OCI-LY7 (cell line): ENCODE measurements at regions not wholly inside any gene's neighbourhood (a gene's known extent, or its start where the extent isn't known, plus 50 kb on each side); places are given as distances from the start of the nearest gene placed in this dataset.
"Not testable (repeated sequence)": the region's sequence is repeated elsewhere in the genome, so short reads cannot be mapped to it uniquely, and the experiment has no call there.

Source experiments
- BruUV-seq: library from RNA; stranded (reverse); fragments of 400-500 nt; replicated peaks from 2 replicates; lab custom pipeline; 2021; lab: Mats Ljungman, UMichigan
- CTCF ChIA-PET: fragments of 300-600 bp; sonication (Branson Sonifier 250); formaldehyde crosslinking; loops from one replicate; lab custom pipeline; 2022; ENCODE audit warnings: antibody characterized with exemption; ENCODE audit not compliant: unreplicated experiment; lab: Charles Lee
- POLR2A ChIA-PET: fragments of 300-600 bp; sonication (Branson Sonifier 250); formaldehyde crosslinking; loops from one replicate; lab custom pipeline; 2022; ENCODE audit warnings: antibody characterized with exemption; lab: Charles Lee
- DNase-seq: peaks from one replicate; pipeline ENCODE4 v3.0.0-alpha.2; 2015; ENCODE audit warnings: low spot score
- H2AFZ ChIP-seq: fragments of 200-600 bp; sonication (generic), shearing (Covaris generic); 2 replicates; pipeline ENCODE4 v1.6.1; 2014; ENCODE audit warnings: mild to moderate bottlenecking, antibody characterized with exemption, low read length, moderate library complexity
- H3K27ac ChIP-seq: fragments of 200-600 bp; sonication (generic); 2 replicates; pipeline ENCODE4 v1.5.1; 2014; ENCODE audit warnings: mixed run types, low read depth, mild to moderate bottlenecking, moderate library complexity, low read length, inconsistent platforms; ENCODE audit not compliant: poor library complexity, severe bottlenecking
- H3K36me3 ChIP-seq: fragments of 200-600 bp; sonication (generic); 2 replicates; pipeline ENCODE4 v1.6.1; 2014; ENCODE audit warnings: mild to moderate bottlenecking, antibody characterized with exemption, low read length, moderate library complexity, mixed read lengths; ENCODE audit not compliant: insufficient read depth
- H3K4me1 ChIP-seq: fragments of 200-600 bp; sonication (generic); 2 replicates; pipeline ENCODE4 v1.5.1; 2014; ENCODE audit warnings: mild to moderate bottlenecking, low read length; ENCODE audit not compliant: insufficient read depth, poor library complexity, severe bottlenecking
- H3K4me2 ChIP-seq: fragments of 200-600 bp; sonication (generic); 2 replicates; pipeline ENCODE4 v1.6.1; 2014; ENCODE audit warnings: mild to moderate bottlenecking, low read length
- H3K4me3 ChIP-seq: fragments of 200-600 bp; sonication (generic); 2 replicates; pipeline ENCODE4 v1.5.1; 2014; ENCODE audit warnings: mild to moderate bottlenecking, low read depth, low read length; ENCODE audit not compliant: poor library complexity, severe bottlenecking
- H3K79me2 ChIP-seq: fragments of 200-600 bp; sonication (generic); 2 replicates; pipeline ENCODE4 v1.6.1; 2016; ENCODE audit warnings: low read depth, mild to moderate bottlenecking, low read length, moderate library complexity, mixed read lengths; ENCODE audit not compliant: insufficient read depth
- H3K9me2 ChIP-seq: fragments of 200-600 bp; sonication (generic); 2 replicates; pipeline ENCODE4 v1.6.1; 2016; ENCODE audit warnings: mild to moderate bottlenecking, low read length, mixed read lengths; ENCODE audit not compliant: insufficient read depth
- H3K9me3 ChIP-seq: fragments of 200-600 bp; sonication (generic); 2 replicates; pipeline ENCODE4 v1.6.1; 2014; ENCODE audit warnings: mild to moderate bottlenecking, mixed run types, low read length, mixed read lengths
- H4K20me1 ChIP-seq: fragments of 200-600 bp; sonication (generic); 2 replicates; pipeline ENCODE4 v1.6.1; 2014; ENCODE audit warnings: mild to moderate bottlenecking, antibody characterized with exemption, low read length, moderate library complexity, mixed read lengths; ENCODE audit not compliant: insufficient read depth
- EZH2phosphoT487 ChIP-seq: fragments of 200-600 bp; sonication (generic); IDR thresholded peaks from 2 replicates; pipeline ENCODE4 v1.6.1; 2018; ENCODE audit warnings: low read depth, borderline replicate concordance, mild to moderate bottlenecking, mixed run types, antibody characterized with exemption, low read length, moderate library complexity, mixed read lengths
- intact Hi-C: fragments of 100-400 bp; cut with micrococcal nuclease; formaldehyde crosslinking; loops from one replicate; pipeline ENCODE4 v1.10.0; 2022; ENCODE audit not compliant: unreplicated experiment
- TF ChIP-seq, protein P1 (sequence below): fragments of 200-600 bp; sonication (generic); conservative IDR thresholded peaks from 2 replicates; pipeline ENCODE4 v1.5.1; 2014; ENCODE audit warnings: mild to moderate bottlenecking, antibody characterized with exemption, low read length, moderate library complexity, mixed read lengths

DNA sequence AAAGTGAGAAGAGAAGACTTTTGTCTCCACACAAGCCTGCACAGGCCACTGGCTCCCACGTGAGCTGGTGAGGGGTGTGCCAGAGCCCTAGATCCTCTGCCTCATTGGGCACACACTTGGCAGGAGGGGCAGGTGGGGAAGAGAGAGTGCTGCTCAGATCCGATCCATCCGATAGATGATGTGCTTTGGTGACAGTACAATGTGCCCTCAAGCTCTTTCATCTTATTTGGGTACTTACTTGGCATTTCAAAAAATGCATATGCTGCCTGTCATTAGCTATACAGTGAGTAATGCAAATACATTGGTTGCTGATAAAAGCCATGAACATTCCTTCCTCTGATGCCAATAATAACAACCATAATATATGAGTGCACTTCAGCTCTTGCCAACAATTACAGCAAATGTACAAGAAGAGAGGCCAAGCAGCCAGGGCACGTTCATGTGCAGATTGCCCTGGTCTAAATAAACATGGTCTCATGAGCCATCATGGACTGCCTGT is 255.3 kb downstream of the VAPA start:
- POLR2A ChIA-PET, result no interaction called here
- Histone ChIP-seq H3K4me2 (no peak overlapping the region), H2AFZ (no peak overlapping the region), H3K4me3 (no peak overlapping the region), H3K4me1 (no peaks in the 10 kb centered on the region), H3K9me3 (no peaks in the 10 kb centered on the region), H3K36me3 (no peaks in the 10 kb centered on the region), H3K79me2 (no peaks in the 10 kb centered on the region), H3K9me2 (no peaks in the 10 kb centered on the region), H4K20me1 (no peaks in the 10 kb centered on the region), H3K27ac (no peak overlapping the region)
- TF ChIP-seq, protein P1, sequence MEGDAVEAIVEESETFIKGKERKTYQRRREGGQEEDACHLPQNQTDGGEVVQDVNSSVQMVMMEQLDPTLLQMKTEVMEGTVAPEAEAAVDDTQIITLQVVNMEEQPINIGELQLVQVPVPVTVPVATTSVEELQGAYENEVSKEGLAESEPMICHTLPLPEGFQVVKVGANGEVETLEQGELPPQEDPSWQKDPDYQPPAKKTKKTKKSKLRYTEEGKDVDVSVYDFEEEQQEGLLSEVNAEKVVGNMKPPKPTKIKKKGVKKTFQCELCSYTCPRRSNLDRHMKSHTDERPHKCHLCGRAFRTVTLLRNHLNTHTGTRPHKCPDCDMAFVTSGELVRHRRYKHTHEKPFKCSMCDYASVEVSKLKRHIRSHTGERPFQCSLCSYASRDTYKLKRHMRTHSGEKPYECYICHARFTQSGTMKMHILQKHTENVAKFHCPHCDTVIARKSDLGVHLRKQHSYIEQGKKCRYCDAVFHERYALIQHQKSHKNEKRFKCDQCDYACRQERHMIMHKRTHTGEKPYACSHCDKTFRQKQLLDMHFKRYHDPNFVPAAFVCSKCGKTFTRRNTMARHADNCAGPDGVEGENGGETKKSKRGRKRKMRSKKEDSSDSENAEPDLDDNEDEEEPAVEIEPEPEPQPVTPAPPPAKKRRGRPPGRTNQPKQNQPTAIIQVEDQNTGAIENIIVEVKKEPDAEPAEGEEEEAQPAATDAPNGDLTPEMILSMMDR, result no peak
- TF ChIP-seq EZH2phosphoT487, result no peak
- CTCF ChIA-PET, result no interaction called here
- BruUV-seq, result no TSS peak
- DNase-seq, result no peak
- intact Hi-C loops, result no loop called here

DNA sequence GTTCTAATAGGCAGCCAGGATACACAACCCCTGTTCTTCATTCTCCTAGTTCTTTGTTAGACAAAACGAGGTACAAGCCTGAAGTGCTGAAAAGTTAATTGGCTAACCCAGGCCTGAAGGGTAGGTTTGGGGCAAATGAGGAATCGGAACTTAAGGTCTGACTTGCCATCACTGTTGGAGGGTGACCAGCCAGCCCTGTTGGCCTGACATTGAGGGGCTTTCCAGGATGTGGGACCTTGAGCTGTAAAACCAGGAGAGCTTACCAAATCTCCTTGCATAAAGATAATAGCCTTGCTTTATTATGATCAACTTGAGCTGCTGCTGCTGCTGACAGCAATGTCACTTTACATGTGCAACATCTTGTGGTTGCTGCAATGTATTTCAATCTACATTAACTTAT is 256.0 kb downstream of the VAPA start:
- H3K27ac ChIP-seq, result no peak overlapping the region
- no peaks in the 10 kb centered on the region for H3K9me2 ChIP-seq
- intact Hi-C loops, result no loop called here
- no peaks in the 10 kb centered on the region for H3K9me3 ChIP-seq
- POLR2A ChIA-PET, result no interaction called here
- H3K36me3 ChIP-seq, result no peaks in the 10 kb centered on the region
- CTCF ChIA-PET, result interaction anchor here (0.5 kb wide), 1 partner anchor 128 kb away, joined by 4 read pairs; no protein-coding TSS in a partner anchor
- TF ChIP-seq, protein P1, result no peak
- no peak for TF ChIP-seq EZH2phosphoT487
- H2AFZ ChIP-seq, result no peak overlapping the region
- no peaks in the 10 kb centered on the region for H4K20me1 ChIP-seq
- H3K4me2 ChIP-seq, result no peak overlapping the region
- no peak overlapping the region for H3K4me3 ChIP-seq
- DNase-seq, result no peak
- H3K4me1 ChIP-seq, result no peaks in the 10 kb centered on the region
- no peaks in the 10 kb centered on the region for H3K79me2 ChIP-seq
- no TSS peak for BruUV-seq

DNA sequence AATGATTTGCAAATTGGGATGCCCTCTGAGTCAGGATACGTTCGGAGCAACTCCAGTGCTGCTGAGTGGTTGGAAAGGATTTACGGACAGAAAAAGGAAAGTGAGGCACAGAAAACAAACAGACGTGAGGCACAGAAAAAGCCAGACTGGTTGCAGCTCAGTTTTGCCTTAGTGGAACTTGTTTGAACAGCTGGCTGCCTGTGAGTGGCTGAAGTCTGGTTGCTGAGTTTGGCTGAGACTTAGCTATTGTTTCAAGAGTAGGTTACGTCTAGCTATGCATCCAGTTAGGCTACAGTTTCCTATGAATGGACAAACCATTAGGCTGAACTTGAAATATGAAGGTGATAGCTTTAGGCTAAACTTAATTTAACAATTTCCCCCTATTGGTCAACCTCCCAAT is 256.6 kb downstream of the VAPA start:
- no peak for TF ChIP-seq EZH2phosphoT487
- TF ChIP-seq, protein P1, result no peak
- Histone ChIP-seq H2AFZ (no peak overlapping the region), H3K4me3 (no peak overlapping the region), H3K27ac (no peak overlapping the region), H3K36me3 (no peaks in the 10 kb centered on the region), H3K9me3 (no peaks in the 10 kb centered on the region), H3K4me1 (no peaks in the 10 kb centered on the region), H3K9me2 (no peaks in the 10 kb centered on the region), H4K20me1 (no peaks in the 10 kb centered on the region), H3K79me2 (no peaks in the 10 kb centered on the region), H3K4me2 (no peak overlapping the region)
- POLR2A ChIA-PET, result interaction anchor here (1.2 kb wide), 1 partner anchor 17 kb away, joined by 3 read pairs; no protein-coding TSS in a partner anchor
- no TSS peak for BruUV-seq
- intact Hi-C loops, result no loop called here
- DNase-seq, result no peak
- CTCF ChIA-PET, result interaction anchor here (0.5 kb wide), 1 partner anchor 127 kb away, joined by 4 read pairs; no protein-coding TSS in a partner anchor

DNA sequence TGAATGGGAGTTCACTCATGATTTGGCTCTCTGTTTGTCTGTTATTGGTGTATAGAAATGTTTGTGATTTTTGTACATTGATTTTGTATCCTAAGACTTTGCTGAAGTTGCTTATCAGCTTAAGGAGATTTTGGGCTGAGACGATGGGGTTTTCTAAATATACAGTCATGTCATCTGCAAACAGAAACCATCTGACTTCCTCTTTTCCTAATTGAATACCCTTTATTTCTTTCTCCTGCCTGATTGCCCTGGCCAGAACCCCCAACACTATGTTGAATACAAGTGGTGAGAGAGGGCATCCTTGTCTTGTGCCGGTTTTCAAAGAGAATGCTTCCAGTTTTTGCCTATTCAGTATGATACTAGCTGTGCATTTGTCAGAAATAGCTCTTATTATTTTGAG is 261.5 kb downstream of the VAPA start:
- H3K4me2 ChIP-seq, H3K9me2 ChIP-seq, H3K36me3 ChIP-seq, DNase-seq, BruUV-seq, intact Hi-C loops, H3K79me2 ChIP-seq, CTCF ChIA-PET, H3K4me1 ChIP-seq, H4K20me1 ChIP-seq, H3K27ac ChIP-seq, H3K4me3 ChIP-seq, H3K9me3 ChIP-seq, H2AFZ ChIP-seq: not testable (repeated sequence)
- POLR2A ChIA-PET, result interaction anchor here (0.6 kb wide), 1 partner anchor 239 kb away, joined by 5 read pairs; no protein-coding TSS in a partner anchor
